IMR-90 (cell line): ENCODE measurements at regions not wholly inside any gene's neighbourhood (a gene's known extent, or its start where the extent isn't known, plus 50 kb on each side); places are given as distances from the start of the nearest gene placed in this dataset.

Experiments
- ATAC-seq: fragments of 200-7000 bp; cut with Tn5 transposase; 2 replicates; pipeline ENCODE4 v1.9.1; 2020; ENCODE audit warnings: low read depth, mild to moderate bottlenecking, moderate library complexity
- BruUV-seq: library from RNA; stranded (reverse); fragments of 400-500 nt; replicated peaks from 2 replicates; lab custom pipeline; 2021; lab: Mats Ljungman, UMichigan
- CTCF ChIA-PET: fragments of 300-600 bp; formaldehyde crosslinking; extraction: SDS; loops from one replicate; lab custom pipeline; 2021; ENCODE audit warnings: antibody characterized with exemption; lab: Yijun Ruan, JAX
- POLR2A ChIA-PET: fragments of 300-600 bp; sonication (Branson Sonifier 250); formaldehyde crosslinking; loops from one replicate; lab custom pipeline; 2022; ENCODE audit warnings: antibody characterized with exemption; ENCODE audit not compliant: unreplicated experiment; lab: Charles Lee
- DNase-seq: peaks from one replicate; pipeline ENCODE4 v3.0.0; 2013
- H2AFZ ChIP-seq: replicated peaks from 2 replicates; pipeline ENCODE3; 2013; ENCODE audit warnings: low read length, mild to moderate bottlenecking; ENCODE audit not compliant: poor library complexity
- H2AK5ac ChIP-seq: 2 replicates; pipeline ENCODE4 v1.6.1; 2013; ENCODE audit warnings: low read depth, low read length, inconsistent platforms
- H2AK9ac ChIP-seq: replicated peaks from 2 replicates; pipeline ENCODE3; 2013; ENCODE audit warnings: mild to moderate bottlenecking, low read depth, low read length, moderate library complexity; ENCODE audit not compliant: poor library complexity
- H2BK120ac ChIP-seq: 2 replicates; pipeline ENCODE4 v1.6.1; 2013; ENCODE audit warnings: low read depth, low read length, inconsistent platforms
- H2BK15ac ChIP-seq: 3 replicates; pipeline ENCODE4 v1.6.1; 2013; ENCODE audit warnings: low read depth, low read length, inconsistent platforms
- H2BK20ac ChIP-seq: 2 replicates; pipeline ENCODE4 v1.6.1; 2013; ENCODE audit warnings: low read depth, mild to moderate bottlenecking, inconsistent platforms, low read length, moderate library complexity
- H2BK5ac ChIP-seq: 2 replicates; pipeline ENCODE4 v1.6.1; 2013; ENCODE audit warnings: mild to moderate bottlenecking, low read depth, low read length, inconsistent platforms; ENCODE audit not compliant: poor library complexity, severe bottlenecking
- H3K14ac ChIP-seq: replicated peaks from 2 replicates; pipeline ENCODE4 v1.6.1; 2013; ENCODE audit warnings: low read depth, low read length, inconsistent platforms
- H3K18ac ChIP-seq: 2 replicates; pipeline ENCODE4 v1.6.1; 2013; ENCODE audit warnings: low read depth, low read length, control low read depth
- H3K23ac ChIP-seq: 2 replicates; pipeline ENCODE4 v1.6.1; 2013; ENCODE audit warnings: low read depth, low read length, inconsistent platforms
- H3K27ac ChIP-seq: 2 replicates; pipeline ENCODE4 v1.5.1; 2013; ENCODE audit warnings: mild to moderate bottlenecking, control low read depth, low read length; ENCODE audit not compliant: insufficient read depth
- H3K27me3 ChIP-seq: 2 replicates; pipeline ENCODE4 v1.6.1; 2013; ENCODE audit warnings: low read length; ENCODE audit not compliant: control insufficient read depth, insufficient read depth
- H3K36me3 ChIP-seq: 2 replicates; pipeline ENCODE4 v1.6.1; 2013; ENCODE audit warnings: low read length, mixed read lengths; ENCODE audit not compliant: control insufficient read depth, insufficient read depth
- H3K4ac ChIP-seq: 2 replicates; pipeline ENCODE4 v1.6.1; 2013; ENCODE audit warnings: low read depth, low read length, inconsistent platforms
- H3K4me1 ChIP-seq: 2 replicates; pipeline ENCODE4 v1.6.1; 2013; ENCODE audit warnings: low read length, mixed read lengths; ENCODE audit not compliant: control insufficient read depth, insufficient read depth
- H3K4me2 ChIP-seq: 2 replicates; pipeline ENCODE4 v1.6.1; 2013; ENCODE audit warnings: low read depth, mild to moderate bottlenecking, control low read depth, low read length, moderate library complexity
- H3K4me3 ChIP-seq: 2 replicates; pipeline ENCODE4 v1.5.1; 2013; ENCODE audit warnings: low read depth, mild to moderate bottlenecking, control low read depth, low read length, moderate library complexity; ENCODE audit not compliant: insufficient read depth
- H3K56ac ChIP-seq: 2 replicates; pipeline ENCODE4 v1.6.1; 2013; ENCODE audit warnings: low read length, inconsistent platforms; ENCODE audit not compliant: insufficient read depth; ENCODE audit errors: extremely low read depth
- H3K79me1 ChIP-seq, 2 experiments: 2 replicates each; pipeline ENCODE4 v1.6.1; 2013; ENCODE audit warnings: low read length in 2 of 2, inconsistent platforms in 1 of 2, low read depth in 1 of 2
- H3K9ac ChIP-seq: 2 replicates; pipeline ENCODE4 v1.6.1; 2013; ENCODE audit warnings: low read depth, low read length, control low read depth
- H3K9me1 ChIP-seq: 2 replicates; pipeline ENCODE4 v1.6.1; 2013; ENCODE audit warnings: low read length, inconsistent platforms; ENCODE audit not compliant: insufficient read depth
- H3K9me3 ChIP-seq: 2 replicates; pipeline ENCODE4 v1.6.1; 2013; ENCODE audit warnings: low read length; ENCODE audit not compliant: control insufficient read depth, insufficient read depth
- H4K20me1 ChIP-seq: 2 replicates; pipeline ENCODE4 v1.6.1; 2013; ENCODE audit warnings: low read length, inconsistent platforms; ENCODE audit not compliant: insufficient read depth
- H4K5ac ChIP-seq: 2 replicates; pipeline ENCODE4 v1.6.1; 2013; ENCODE audit warnings: mild to moderate bottlenecking, low read depth, low read length, control low read depth
- H4K8ac ChIP-seq, 2 experiments: 2 replicates each; pipeline ENCODE4 v1.6.1; 2013; ENCODE audit warnings: low read depth in 2 of 2, low read length in 2 of 2, control low read depth in 1 of 2, inconsistent platforms in 1 of 2
- H4K91ac ChIP-seq: 2 replicates; pipeline ENCODE4 v1.6.1; 2013; ENCODE audit warnings: low read depth, low read length, inconsistent platforms; ENCODE audit not compliant: insufficient read depth
- BHLHE40 ChIP-seq: fragments of 150-350 bp; IDR thresholded peaks from 2 replicates; pipeline ENCODE4 v1.6.1; 2016; ENCODE audit warnings: mild to moderate bottlenecking, low read depth, low read length
- CEBPB ChIP-seq: IDR thresholded peaks from 2 replicates; pipeline ENCODE4 v1.6.1; 2012; ENCODE audit warnings: low read depth, low read length, improper control_type of control experiment
- CHD1 ChIP-seq: IDR thresholded peaks from 2 replicates; pipeline ENCODE4 v1.6.1; 2012; ENCODE audit warnings: low read depth, low read length, improper control_type of control experiment
- FOS ChIP-seq: fragments of 150-350 bp; IDR thresholded peaks from 2 replicates; pipeline ENCODE4 v1.6.1; 2016; ENCODE audit warnings: low read depth, low read length
- MAFK ChIP-seq: IDR thresholded peaks from 2 replicates; pipeline ENCODE4 v1.6.1; 2012; ENCODE audit warnings: low read depth, low read length, improper control_type of control experiment
- MAZ ChIP-seq: IDR thresholded peaks from 2 replicates; pipeline ENCODE4 v1.6.1; 2012; ENCODE audit warnings: low read depth, mild to moderate bottlenecking, low read length, improper control_type of control experiment, moderate library complexity, borderline replicate concordance
- MXI1 ChIP-seq: IDR thresholded peaks from 2 replicates; pipeline ENCODE4 v1.6.1; 2012; ENCODE audit warnings: low read depth, mild to moderate bottlenecking, low read length, moderate library complexity, borderline replicate concordance
- NFE2L2 ChIP-seq: fragments of 150-350 bp; IDR thresholded peaks from 2 replicates; pipeline ENCODE4 v1.6.1; 2016; ENCODE audit warnings: low read depth, mild to moderate bottlenecking, low read length
- RAD21 ChIP-seq: IDR thresholded peaks from 2 replicates; pipeline ENCODE4 v1.6.1; 2012; ENCODE audit warnings: low read length, improper control_type of control experiment
- RCOR1 ChIP-seq: IDR thresholded peaks from 2 replicates; pipeline ENCODE4 v1.6.1; 2012; ENCODE audit warnings: mild to moderate bottlenecking, low read length, improper control_type of control experiment; ENCODE audit not compliant: insufficient replicate concordance
- RFX5 ChIP-seq: IDR thresholded peaks from 2 replicates; pipeline ENCODE4 v1.8.0; 2012; ENCODE audit warnings: low read depth, mild to moderate bottlenecking, low read length, moderate library complexity
- SMC3 ChIP-seq: fragments of 150-350 bp; IDR thresholded peaks from 2 replicates; pipeline ENCODE4 v1.6.1; 2016; ENCODE audit warnings: low read depth, mild to moderate bottlenecking, antibody characterized with exemption, low read length, moderate library complexity
- USF2 ChIP-seq: fragments of 150-350 bp; IDR thresholded peaks from 2 replicates; pipeline ENCODE4 v1.6.1; 2017; ENCODE audit warnings: mild to moderate bottlenecking, antibody characterized with exemption, low read length, low read depth
- WGBS, 2 experiments: methylation state at CpG; one replicate each; pipeline versions ENCODE4 v1.1.5 to v1.1.7; 2013; ENCODE audit warnings: missing lambda C conversion rate in 2 of 2; ENCODE audit not compliant: insufficient read length in 1 of 2; ENCODE audit errors: extremely low coverage in 2 of 2; 5-methylcytosine and 5-hydroxymethylcytosine counted together
- dilution Hi-C: fragments of 300-500 bp; cut with HindIII; formaldehyde crosslinking; loops from one replicate; pipeline ENCODE4 v1.14.3; 2018; ENCODE audit warnings: low sequenced_read_pairs; ENCODE audit not compliant: unreplicated experiment
- in situ Hi-C: fragments of 300-500 bp; cut with MboI; formaldehyde crosslinking; loops from 3 replicates; pipeline ENCODE4 v1.14.3; 2019; ENCODE audit warnings: low sequenced_read_pairs, inconsistent platforms, mixed read lengths
- intact Hi-C: fragments of 100-400 bp; cut with micrococcal nuclease; formaldehyde crosslinking; loops from 2 replicates; pipeline ENCODE4 v1.10.0; 2022
- TF ChIP-seq, protein P1 (sequence below): conservative IDR thresholded peaks from 2 replicates; pipeline ENCODE4 v1.5.1; 2012; ENCODE audit warnings: mild to moderate bottlenecking, low read depth, low read length, improper control_type of control experiment
- TF ChIP-seq, protein P2 (sequence below): fragments of 150-350 bp; IDR thresholded peaks from 2 replicates; pipeline ENCODE4 v1.6.1; 2016; ENCODE audit warnings: low read depth, mild to moderate bottlenecking, low read length, moderate library complexity, borderline replicate concordance

- ATAC-seq (no peak), DNase-seq (no peak)
- no peak overlapping the region for H3K56ac ChIP-seq
- no peaks in the 10 kb centered on the region for H3K27me3 ChIP-seq
- H3K27ac ChIP-seq: no peak overlapping the region
- no peak overlapping the region for H2BK15ac ChIP-seq
- H3K4me2 ChIP-seq: no peak overlapping the region
- no peak overlapping the region for H2AK5ac ChIP-seq
- WGBS, 2 experiments: 59% methylated on average over 5 of the region's 6 CpGs; no CpG with 5 or more reads in 1 of the 2 experiments
- H3K23ac ChIP-seq: no peak overlapping the region
- no peaks in the 10 kb centered on the region for H3K9me1 ChIP-seq
- no peak overlapping the region for H4K8ac ChIP-seq
- H3K4ac ChIP-seq: no peak overlapping the region
- no peak overlapping the region for H4K5ac ChIP-seq
- no peak overlapping the region for H2AK9ac ChIP-seq
- no peaks in the 10 kb centered on the region for H3K4me1 ChIP-seq
- POLR2A ChIA-PET: no interaction called here
- H3K4me3 ChIP-seq: no peak overlapping the region
- no peaks in the 10 kb centered on the region for H3K79me1 ChIP-seq
- no peaks in the 10 kb centered on the region for H4K20me1 ChIP-seq
- H2BK20ac ChIP-seq: no peak overlapping the region
- in situ Hi-C loops: no loop called here
- CTCF ChIA-PET: no interaction called here
- H3K9me3 ChIP-seq: no peaks in the 10 kb centered on the region
- H3K18ac ChIP-seq: no peak overlapping the region
- dilution Hi-C loops: no loop called here
- no peak overlapping the region for H4K91ac ChIP-seq
- H3K9ac ChIP-seq: no peak overlapping the region
- H2BK120ac ChIP-seq: no peak overlapping the region
- intact Hi-C loops: no loop called here
- no peak overlapping the region for H3K14ac ChIP-seq
- H3K36me3 ChIP-seq: no peaks in the 10 kb centered on the region
- no peak for TF ChIP-seq FOS
- TF ChIP-seq CEBPB: no peak
- TF ChIP-seq CHD1: no peak
- no peak for TF ChIP-seq MAFK
- TF ChIP-seq, protein P1, sequence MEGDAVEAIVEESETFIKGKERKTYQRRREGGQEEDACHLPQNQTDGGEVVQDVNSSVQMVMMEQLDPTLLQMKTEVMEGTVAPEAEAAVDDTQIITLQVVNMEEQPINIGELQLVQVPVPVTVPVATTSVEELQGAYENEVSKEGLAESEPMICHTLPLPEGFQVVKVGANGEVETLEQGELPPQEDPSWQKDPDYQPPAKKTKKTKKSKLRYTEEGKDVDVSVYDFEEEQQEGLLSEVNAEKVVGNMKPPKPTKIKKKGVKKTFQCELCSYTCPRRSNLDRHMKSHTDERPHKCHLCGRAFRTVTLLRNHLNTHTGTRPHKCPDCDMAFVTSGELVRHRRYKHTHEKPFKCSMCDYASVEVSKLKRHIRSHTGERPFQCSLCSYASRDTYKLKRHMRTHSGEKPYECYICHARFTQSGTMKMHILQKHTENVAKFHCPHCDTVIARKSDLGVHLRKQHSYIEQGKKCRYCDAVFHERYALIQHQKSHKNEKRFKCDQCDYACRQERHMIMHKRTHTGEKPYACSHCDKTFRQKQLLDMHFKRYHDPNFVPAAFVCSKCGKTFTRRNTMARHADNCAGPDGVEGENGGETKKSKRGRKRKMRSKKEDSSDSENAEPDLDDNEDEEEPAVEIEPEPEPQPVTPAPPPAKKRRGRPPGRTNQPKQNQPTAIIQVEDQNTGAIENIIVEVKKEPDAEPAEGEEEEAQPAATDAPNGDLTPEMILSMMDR: no peak
- TF ChIP-seq RFX5: no peak
- TF ChIP-seq RAD21: no peak
- no peak for TF ChIP-seq MAZ
- TF ChIP-seq, protein P2, sequence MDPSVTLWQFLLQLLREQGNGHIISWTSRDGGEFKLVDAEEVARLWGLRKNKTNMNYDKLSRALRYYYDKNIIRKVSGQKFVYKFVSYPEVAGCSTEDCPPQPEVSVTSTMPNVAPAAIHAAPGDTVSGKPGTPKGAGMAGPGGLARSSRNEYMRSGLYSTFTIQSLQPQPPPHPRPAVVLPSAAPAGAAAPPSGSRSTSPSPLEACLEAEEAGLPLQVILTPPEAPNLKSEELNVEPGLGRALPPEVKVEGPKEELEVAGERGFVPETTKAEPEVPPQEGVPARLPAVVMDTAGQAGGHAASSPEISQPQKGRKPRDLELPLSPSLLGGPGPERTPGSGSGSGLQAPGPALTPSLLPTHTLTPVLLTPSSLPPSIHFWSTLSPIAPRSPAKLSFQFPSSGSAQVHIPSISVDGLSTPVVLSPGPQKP: no peak
- no peak for TF ChIP-seq SMC3
- TF ChIP-seq MXI1: no peak
- no peak for TF ChIP-seq RCOR1
- TF ChIP-seq NFE2L2: no peak
- no peak for TF ChIP-seq BHLHE40
- no peak for TF ChIP-seq USF2
- H2AFZ ChIP-seq: no peak overlapping the region
- H2BK5ac ChIP-seq: no peak overlapping the region
- no TSS peak for BruUV-seq
These were observed 87.3 kb upstream of the WWC1 start for GRCh38 chr5:168204165-168204564.
